H9 (cell line): ENCODE measurements at regions not wholly inside any gene's neighbourhood (a gene's known extent, or its start where the extent isn't known, plus 50 kb on each side); places are given as distances from the start of the nearest gene placed in this dataset.

Experiments used
- DNase-seq: peaks from one replicate; pipeline ENCODE4 v3.0.0-alpha.2; 2017
- H2AFZ ChIP-seq: one replicate; pipeline ENCODE4 v1.6.1; 2013; ENCODE audit warnings: mild to moderate bottlenecking, low read length, control low read depth, moderate library complexity
- H2AK5ac ChIP-seq: 2 replicates; pipeline ENCODE4 v1.6.1; 2013; ENCODE audit warnings: low read length, control low read depth, mixed read lengths; ENCODE audit not compliant: insufficient read length
- H2BK120ac ChIP-seq: one replicate; pipeline ENCODE4 v1.6.1; 2013; ENCODE audit warnings: low read depth, mild to moderate bottlenecking, low read length, control low read depth, inconsistent platforms; ENCODE audit not compliant: poor library complexity, severe bottlenecking
- H2BK12ac ChIP-seq: 2 replicates; pipeline ENCODE4 v1.6.1; 2013; ENCODE audit warnings: low read length, control low read depth, mixed read lengths, low read depth; ENCODE audit not compliant: insufficient read length
- H2BK15ac ChIP-seq: 2 replicates; pipeline ENCODE4 v1.6.1; 2013; ENCODE audit warnings: low read depth, low read length, control low read depth
- H2BK20ac ChIP-seq: one replicate; pipeline ENCODE4 v1.6.1; 2013; ENCODE audit warnings: low read depth, mild to moderate bottlenecking, low read length, control low read depth, inconsistent platforms; ENCODE audit not compliant: poor library complexity, severe bottlenecking
- H2BK5ac ChIP-seq: 2 replicates; pipeline ENCODE4 v1.6.1; 2013; ENCODE audit warnings: low read length, control low read depth, mixed read lengths; ENCODE audit not compliant: insufficient read length
- H3K14ac ChIP-seq: 2 replicates; pipeline ENCODE4 v1.6.1; 2013; ENCODE audit warnings: low read length, control low read depth; ENCODE audit not compliant: insufficient read depth
- H3K18ac ChIP-seq: 2 replicates; pipeline ENCODE4 v1.6.1; 2013; ENCODE audit warnings: low read depth, mild to moderate bottlenecking, mixed read lengths, low read length, control low read depth; ENCODE audit not compliant: insufficient read length
- H3K23ac ChIP-seq: 2 replicates; pipeline ENCODE4 v1.6.1; 2013; ENCODE audit warnings: low read length, control low read depth, mixed read lengths, low read depth; ENCODE audit not compliant: insufficient read length
- H3K23me2 ChIP-seq: 2 replicates; pipeline ENCODE4 v1.6.1; 2013; ENCODE audit warnings: low read depth, mild to moderate bottlenecking, mixed read lengths, low read length, control low read depth; ENCODE audit not compliant: insufficient read length, poor library complexity, severe bottlenecking
- H3K27ac ChIP-seq: 2 replicates; pipeline ENCODE4 v1.5.1; 2013; ENCODE audit warnings: low read length, control low read depth, mixed read lengths, low read depth; ENCODE audit not compliant: insufficient read length
- H3K27me3 ChIP-seq: 2 replicates; pipeline ENCODE4 v1.6.1; 2013; ENCODE audit warnings: low read length, control low read depth, inconsistent platforms; ENCODE audit not compliant: insufficient read depth
- H3K4ac ChIP-seq: 2 replicates; pipeline ENCODE4 v1.6.1; 2013; ENCODE audit warnings: low read depth, mild to moderate bottlenecking, control low read depth, inconsistent platforms, low read length, moderate library complexity
- H3K4me1 ChIP-seq: 2 replicates; pipeline ENCODE4 v1.6.1; 2013; ENCODE audit warnings: low read length, control low read depth, inconsistent platforms; ENCODE audit not compliant: insufficient read depth
- H3K4me2 ChIP-seq: 2 replicates; pipeline ENCODE4 v1.6.1; 2013; ENCODE audit warnings: low read length, control low read depth, mixed read lengths; ENCODE audit not compliant: insufficient read length, insufficient read depth
- H3K56ac ChIP-seq: 2 replicates; pipeline ENCODE4 v1.6.1; 2013; ENCODE audit warnings: low read depth, mild to moderate bottlenecking, mixed read lengths, low read length, control low read depth; ENCODE audit not compliant: insufficient read length
- H3K79me1 ChIP-seq: 2 replicates; pipeline ENCODE4 v1.6.1; 2013; ENCODE audit warnings: low read depth, mild to moderate bottlenecking, moderate library complexity, low read length, control low read depth, inconsistent platforms; ENCODE audit not compliant: insufficient read depth, poor library complexity, severe bottlenecking
- H3K79me2 ChIP-seq: 2 replicates; pipeline ENCODE4 v1.6.1; 2013; ENCODE audit warnings: low read length, control low read depth, inconsistent platforms; ENCODE audit not compliant: insufficient read depth
- H3K9ac ChIP-seq: 2 replicates; pipeline ENCODE4 v1.6.1; 2013; ENCODE audit warnings: low read length, control low read depth, mixed read lengths; ENCODE audit not compliant: insufficient read length; ENCODE audit errors: extremely low read depth
- H3K9me3 ChIP-seq: one replicate; pipeline ENCODE4 v1.6.1; 2013; ENCODE audit warnings: low read depth, low read length, inconsistent platforms; ENCODE audit not compliant: control insufficient read depth
- H3T11ph ChIP-seq: one replicate; pipeline ENCODE4 v1.6.1; 2013; ENCODE audit warnings: mild to moderate bottlenecking, low read length, control low read depth, inconsistent platforms
- H4K20me1 ChIP-seq: one replicate; pipeline ENCODE4 v1.6.1; 2013; ENCODE audit not compliant: control insufficient read depth, insufficient read length, insufficient read depth
- H4K5ac ChIP-seq: 2 replicates; pipeline ENCODE4 v1.6.1; 2013; ENCODE audit warnings: low read depth, mild to moderate bottlenecking, mixed read lengths, low read length, control low read depth; ENCODE audit not compliant: insufficient read length
- H4K8ac ChIP-seq: replicated peaks from 2 replicates; pipeline ENCODE4 v1.6.1; 2013; ENCODE audit warnings: low read length, control low read depth, mixed read lengths, low read depth; ENCODE audit not compliant: insufficient read length
- H4K91ac ChIP-seq: 2 replicates; pipeline ENCODE4 v1.6.1; 2013; ENCODE audit warnings: low read depth, mild to moderate bottlenecking, moderate library complexity, mixed read lengths, low read length, control low read depth; ENCODE audit not compliant: insufficient read length
- H3K27ac Mint-ChIP-seq, 3 experiments: 2 replicates in 2 of 3; 3 replicates in 1 of 3; pipeline ENCODE4 v1.8.0; 2020 to 2021; ENCODE audit warnings: mixed read lengths in 3 of 3, mild to moderate bottlenecking in 1 of 3, moderate library complexity in 1 of 3
- H3K27me3 Mint-ChIP-seq: 2 replicates; pipeline ENCODE4 v1.8.0; 2021; ENCODE audit warnings: low read depth, mild to moderate bottlenecking, moderate library complexity, mixed read lengths
- H3K36me3 Mint-ChIP-seq, 3 experiments: 2 replicates in 2 of 3; 3 replicates in 1 of 3; pipeline ENCODE4 v1.8.0; 2020 to 2021; ENCODE audit warnings: low read depth in 3 of 3, mixed read lengths in 3 of 3; ENCODE audit not compliant: insufficient read depth in 1 of 3
- H3K4me1 Mint-ChIP-seq, 2 experiments: 2 replicates each; pipeline ENCODE4 v1.8.0; 2020; ENCODE audit warnings: mixed read lengths in 2 of 2
- H3K4me3 Mint-ChIP-seq, 2 experiments: 2 replicates in 1 of 2; 3 replicates in 1 of 2; pipeline ENCODE4 v1.8.0; 2020 to 2021; ENCODE audit warnings: mild to moderate bottlenecking in 2 of 2, mixed read lengths in 2 of 2, moderate library complexity in 1 of 2
- H3K9me3 Mint-ChIP-seq, 2 experiments: 2 replicates in 1 of 2; 3 replicates in 1 of 2; pipeline ENCODE4 v1.8.0; 2020; ENCODE audit warnings: mild to moderate bottlenecking in 2 of 2, mixed read lengths in 2 of 2, moderate library complexity in 1 of 2
- CTCF ChIP-seq: fragments of 200-600 bp; sonication (generic); conservative IDR thresholded peaks from 3 replicates; pipeline ENCODE4 v1.8.0; 2021; ENCODE audit warnings: antibody characterized with exemption, mild to moderate bottlenecking
- WGBS: extraction: QIAGEN DNeasy Blood & Tissue Kit; methylation state at CpG from one replicate; pipeline ENCODE4 v1.1.7; 2013; ENCODE audit warnings: missing lambda C conversion rate, low lambda C conversion rate, mixed read lengths; ENCODE audit not compliant: insufficient read length; ENCODE audit errors: extremely low coverage; 5-methylcytosine and 5-hydroxymethylcytosine counted together

GRCh38 chr5:89080467-89081116, 197.6 kb upstream of the MEF2C start:
- H3K4me3 Mint-ChIP-seq: no peak overlapping the region
- no peak overlapping the region for H3K18ac ChIP-seq
- no peaks in the 10 kb centered on the region for H3K9me3 ChIP-seq
- H3K27me3 ChIP-seq: no peaks in the 10 kb centered on the region
- WGBS: no CpG with 5 or more reads among the region's 5 CpGs
- no peaks in the 10 kb centered on the region for H3K9me3 Mint-ChIP-seq
- no peak overlapping the region for H2BK12ac ChIP-seq
- H3K79me2 ChIP-seq: no peaks in the 10 kb centered on the region
- H3K56ac ChIP-seq: no peak overlapping the region
- no peak overlapping the region for H2BK20ac ChIP-seq
- H3K4me1 Mint-ChIP-seq: no peaks in the 10 kb centered on the region
- no peaks in the 10 kb centered on the region for H3K36me3 Mint-ChIP-seq
- H3K23ac ChIP-seq: no peak overlapping the region
- H3K23me2 ChIP-seq: no peaks in the 10 kb centered on the region
- no peak overlapping the region for H3K27ac Mint-ChIP-seq
- H3K4ac ChIP-seq: no peak overlapping the region
- H2AK5ac ChIP-seq: no peak overlapping the region
- H3K79me1 ChIP-seq: no peaks in the 10 kb centered on the region
- H4K91ac ChIP-seq: no peak overlapping the region
- H3K14ac ChIP-seq: no peak overlapping the region
- no peak overlapping the region for H4K8ac ChIP-seq
- H3K9ac ChIP-seq: no peak overlapping the region
- no peak overlapping the region for H2BK5ac ChIP-seq
- no peak overlapping the region for H3K4me2 ChIP-seq
- H4K20me1 ChIP-seq: no peaks in the 10 kb centered on the region
- H2BK15ac ChIP-seq: no peak overlapping the region
- H2AFZ ChIP-seq: no peak overlapping the region
- no peak for TF ChIP-seq CTCF
- DNase-seq: no peak
- no peak overlapping the region for H4K5ac ChIP-seq
- no peaks in the 10 kb centered on the region for H3K4me1 ChIP-seq
- H3T11ph ChIP-seq: no peak overlapping the region
- no peak overlapping the region for H3K27ac ChIP-seq
- no peak overlapping the region for H2BK120ac ChIP-seq
- H3K27me3 Mint-ChIP-seq: no peaks in the 10 kb centered on the region
